Keratinocyte (primary cell): ENCODE measurements at regions not wholly inside any gene's neighbourhood (a gene's known extent, or its start where the extent isn't known, plus 50 kb on each side); places are given as distances from the start of the nearest gene placed in this dataset.
"Not testable (repeated sequence)": the region's sequence is repeated elsewhere in the genome, so short reads cannot be mapped to it uniquely, and the experiment has no call there.

Experiments
- DNase-seq: peaks from one replicate; pipeline ENCODE4 v3.0.0-alpha.2; 2011; ENCODE audit warnings: low read depth, missing footprints, low spot score
- FAIRE-seq: peaks from 2 replicates; lab custom pipeline; 2011; peaks lifted over from hg19 to GRCh38; lab: Jason Lieb, UNC
- H2AFZ ChIP-seq: 2 replicates; pipeline ENCODE4 v1.6.0; 2012; ENCODE audit warnings: low read length, control low read depth, inconsistent platforms; ENCODE audit not compliant: control insufficient read depth
- H3K27ac ChIP-seq: 2 replicates; pipeline ENCODE4 v1.5.1; 2011; ENCODE audit warnings: low read length; ENCODE audit not compliant: control insufficient read depth, insufficient read depth
- H3K27me3 ChIP-seq: 3 replicates; pipeline ENCODE4 v1.6.0; 2011; ENCODE audit warnings: low read length; ENCODE audit not compliant: control insufficient read depth, insufficient read depth; ENCODE audit errors: extremely low read depth
- H3K36me3 ChIP-seq, 2 experiments: 2 replicates in 1 of 2; 3 replicates in 1 of 2; pipeline ENCODE4 v1.5.1; 2011; ENCODE audit warnings: low read length in 2 of 2, mild to moderate bottlenecking in 1 of 2; ENCODE audit not compliant: control insufficient read depth in 2 of 2, insufficient read depth in 2 of 2; ENCODE audit errors: extremely low read depth in 1 of 2
- H3K4me1 ChIP-seq: 3 replicates; pipeline ENCODE4 v1.5.1; 2011; ENCODE audit warnings: low read length; ENCODE audit not compliant: control insufficient read depth, insufficient read depth; ENCODE audit errors: extremely low read depth
- H3K4me2 ChIP-seq: 3 replicates; pipeline ENCODE4 v1.6.0; 2011; ENCODE audit warnings: low read depth, low read length; ENCODE audit not compliant: control insufficient read depth, insufficient read depth; ENCODE audit errors: extremely low read depth
- H3K4me3 ChIP-seq, 3 experiments: fragments of 200-600 bp in 1 of 3; sonication (generic) in 1 of 3; 2 replicates in 2 of 3; 3 replicates in 1 of 3; pipeline ENCODE4 v1.5.1; 2011 to 2016; ENCODE audit warnings: low read length in 3 of 3, mild to moderate bottlenecking in 3 of 3, control low read depth in 2 of 3, inconsistent platforms in 1 of 3, low read depth in 1 of 3, mixed read lengths in 1 of 3, mixed run types in 1 of 3, moderate library complexity in 1 of 3; ENCODE audit not compliant: control insufficient read depth in 2 of 3, insufficient read depth in 2 of 3; ENCODE audit errors: extremely low read depth in 1 of 3
- H3K79me2 ChIP-seq: 2 replicates; pipeline ENCODE4 v1.6.0; 2012; ENCODE audit warnings: low read length; ENCODE audit not compliant: control insufficient read depth, insufficient read depth
- H3K9ac ChIP-seq: 3 replicates; pipeline ENCODE4 v1.6.0; 2011; ENCODE audit warnings: low read length; ENCODE audit not compliant: control insufficient read depth, insufficient read depth; ENCODE audit errors: extremely low read depth
- H3K9me1 ChIP-seq: 3 replicates; pipeline ENCODE4 v1.6.0; 2011; ENCODE audit warnings: low read length; ENCODE audit not compliant: control insufficient read depth, insufficient read depth; ENCODE audit errors: extremely low read depth
- H3K9me3 ChIP-seq: 2 replicates; pipeline ENCODE4 v1.5.1; 2012; ENCODE audit warnings: low read depth, low read length; ENCODE audit not compliant: control insufficient read depth
- H4K20me1 ChIP-seq: 3 replicates; pipeline ENCODE4 v1.6.0; 2011; ENCODE audit warnings: low read length; ENCODE audit not compliant: control insufficient read depth, insufficient read depth; ENCODE audit errors: extremely low read depth
- CTCF ChIP-seq, 3 experiments: IDR thresholded peaks in 1 of 3; conservative IDR thresholded peaks in 1 of 3; optimal IDR thresholded peaks in 1 of 3; 2 replicates in 2 of 3; 3 replicates in 1 of 3; pipeline versions ENCODE3 to v1.5.1; 2011; ENCODE audit warnings: low read length in 3 of 3, mild to moderate bottlenecking in 3 of 3, moderate library complexity in 2 of 3, control low read depth in 1 of 3, inconsistent platforms in 1 of 3; ENCODE audit not compliant: insufficient read depth in 2 of 3; ENCODE audit errors: extremely low read depth in 1 of 3
- EZH2 ChIP-seq: IDR thresholded peaks from one replicate; pipeline ENCODE4 v1.6.1; 2012; ENCODE audit warnings: inconsistent platforms, mild to moderate bottlenecking, low read length, moderate library complexity
- dilution Hi-C: fragments of 300-500 bp; cut with MboI; formaldehyde crosslinking; loops from one replicate; pipeline ENCODE4 v1.7.0; 2020; ENCODE audit warnings: low sequenced_read_pairs; ENCODE audit not compliant: extremely low pct_ligation_motif_present

- Histone ChIP-seq H3K9ac (no peak overlapping the region), H3K27me3 (no peaks in the 10 kb centered on the region), H4K20me1 (no peaks in the 10 kb centered on the region), H2AFZ (no peak overlapping the region), H3K36me3 (no peaks in the 10 kb centered on the region), H3K27ac (no peak overlapping the region), H3K4me3 (no peak overlapping the region), H3K9me1 (no peaks in the 10 kb centered on the region), H3K9me3 (no peaks in the 10 kb centered on the region), H3K4me1 (no peaks in the 10 kb centered on the region), H3K79me2 (no peaks in the 10 kb centered on the region), H3K4me2 (no peak overlapping the region)
- no peak for TF ChIP-seq EZH2
- no peak for TF ChIP-seq CTCF (optimal IDR thresholded peaks at IDR 0.05 in 1 of 3, IDR thresholded peaks at IDR 0.05 in 1 of 3, conservative IDR thresholded peaks at IDR 0.05 in 1 of 3; ENCODE audit: extremely low read depth in 1 of 3, insufficient read depth in 2 of 3, low read length in 3 of 3)
- FAIRE-seq, result no peak
- dilution Hi-C loops, result no loop called here
- no peak for DNase-seq
These were observed 91.6 kb downstream of the ZNF648 start for GRCh38 chr1:181969902-181970301.

- H4K20me1 ChIP-seq, H3K4me3 ChIP-seq, H3K9me3 ChIP-seq, FAIRE-seq, H3K36me3 ChIP-seq, H3K79me2 ChIP-seq, H3K4me1 ChIP-seq, H3K9ac ChIP-seq, DNase-seq, H3K9me1 ChIP-seq, H2AFZ ChIP-seq, H3K27me3 ChIP-seq, dilution Hi-C loops, H3K4me2 ChIP-seq, H3K27ac ChIP-seq: not testable (repeated sequence)
These were observed 106.8 kb downstream of the ZNF648 start for GRCh38 chr1:181954696-181955095.

GRCh38 chr1:181954178-181954577, 107.3 kb downstream of the ZNF648 start:
- H3K79me2 ChIP-seq, H3K9me3 ChIP-seq, dilution Hi-C loops, H3K9me1 ChIP-seq, FAIRE-seq, H3K27ac ChIP-seq, H3K4me2 ChIP-seq, H2AFZ ChIP-seq, H3K27me3 ChIP-seq, DNase-seq, H3K4me3 ChIP-seq, H3K4me1 ChIP-seq, H3K36me3 ChIP-seq, H4K20me1 ChIP-seq, H3K9ac ChIP-seq: not testable (repeated sequence)
